ENCODE measurements at regions not wholly inside any gene's neighbourhood (a gene's known extent, or its start where the extent isn't known, plus 50 kb on each side); places are given as distances from the start of the nearest gene placed in this dataset.

- H3K27ac ChIP-seq (ENCODE audit: low read depth in 1 of 2, low read length in 2 of 2), result no peak overlapping the region
- no peaks in the 10 kb centered on the region for H3K9me3 ChIP-seq (ENCODE audit: control insufficient read depth in 4 of 4, low read length in 3 of 4)
- 85% methylated on average over 8 of the region's 8 CpGs for WGBS
- H3K4me3 ChIP-seq (ENCODE audit: low read depth in 1 of 3, low read length in 3 of 3), result no peak overlapping the region
- TF ChIP-seq RXRA (IDR thresholded peaks at IDR 0.05), result no peak
- peak in 1 of 2 donors; percentile 26 for TF ChIP-seq HNF4A (conservative IDR thresholded peaks at IDR 0.05)
- H3K4me1 ChIP-seq (ENCODE audit: control insufficient read depth in 4 of 4, insufficient read depth in 4 of 4, low read length in 3 of 4), result peaks cover 0 to 15% (median 4%) of the 10 kb centered on the region in 4 donors
- H3K27me3 ChIP-seq (ENCODE audit: control insufficient read depth in 4 of 4, insufficient read depth in 4 of 4, low read length in 3 of 4), result no peaks in the 10 kb centered on the region
- DNase-seq (ENCODE audit: low spot score), result no peak
- H3K36me3 ChIP-seq (ENCODE audit: control insufficient read depth in 4 of 4, insufficient read depth in 3 of 4, low read depth in 1 of 4, low read length in 3 of 4), result no peaks in the 10 kb centered on the region
- H3K9ac ChIP-seq (ENCODE audit: low read depth in 1 of 2, low read length in 2 of 2), result no peak overlapping the region
These were observed 160.9 kb downstream of the QRSL1 start for GRCh38 chr6:106790149-106790770.

DNA sequence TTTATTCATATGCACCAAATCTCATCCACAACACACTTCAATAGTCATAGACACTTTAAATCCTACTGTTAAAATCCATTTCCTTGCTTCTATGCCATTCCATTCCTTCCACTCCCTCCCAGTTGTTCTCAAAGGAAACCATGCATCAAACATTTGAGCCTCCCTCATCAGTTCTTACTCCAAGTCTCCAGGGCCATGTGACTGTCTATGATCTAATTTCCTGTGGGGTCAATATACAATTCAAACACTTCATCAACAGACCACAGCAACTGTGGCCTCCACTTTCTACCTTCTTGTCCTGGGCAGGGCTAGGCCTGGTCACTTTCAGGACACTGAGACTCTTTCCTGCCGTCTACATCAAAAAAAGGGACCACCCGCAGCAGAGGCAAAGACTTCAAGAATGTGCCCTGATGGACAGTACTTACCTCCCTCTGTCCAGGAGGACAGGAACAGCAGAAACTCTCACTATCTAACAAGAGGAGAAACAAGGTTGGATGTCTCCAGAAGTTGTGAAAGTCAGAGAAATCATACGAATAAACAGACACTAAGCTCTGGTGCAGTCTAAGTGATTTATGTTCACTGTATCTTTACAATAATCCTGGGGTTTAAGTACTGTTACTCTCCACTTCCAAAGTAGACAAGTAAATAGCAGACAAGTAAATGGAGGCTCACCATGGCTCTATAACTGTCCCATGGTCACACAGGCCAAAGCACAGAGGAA, 160.2 kb downstream of the QRSL1 start:
- Histone ChIP-seq H3K27ac (ENCODE audit: low read depth in 1 of 2, low read length in 2 of 2) (no peak overlapping the region), H3K4me1 (ENCODE audit: control insufficient read depth in 4 of 4, insufficient read depth in 4 of 4, low read length in 3 of 4) (peaks cover 0 to 15% (median 4%) of the 10 kb centered on the region in 4 donors), H3K4me3 (ENCODE audit: low read depth in 1 of 3, low read length in 3 of 3) (no peak overlapping the region), H3K9me3 (ENCODE audit: control insufficient read depth in 4 of 4, low read length in 3 of 4) (no peaks in the 10 kb centered on the region), H3K9ac (ENCODE audit: low read depth in 1 of 2, low read length in 2 of 2) (no peak overlapping the region), H3K27me3 (ENCODE audit: control insufficient read depth in 4 of 4, insufficient read depth in 4 of 4, low read length in 3 of 4) (no peaks in the 10 kb centered on the region), H3K36me3 (ENCODE audit: control insufficient read depth in 4 of 4, insufficient read depth in 3 of 4, low read depth in 1 of 4, low read length in 3 of 4) (no peaks in the 10 kb centered on the region)
- WGBS, result 89% methylated on average over 3 of the region's 3 CpGs
- TF ChIP-seq HNF4A (conservative IDR thresholded peaks at IDR 0.05) (no peak), YY1 (IDR thresholded peaks at IDR 0.05) (no peak), FOXA2 (IDR thresholded peaks at IDR 0.05) (no peak), FOXA1 (IDR thresholded peaks at IDR 0.05) (no peak), SP1 (IDR thresholded peaks at IDR 0.05) (no peak), ATF3 (IDR thresholded peaks at IDR 0.05) (no peak), NR2F2 (IDR thresholded peaks at IDR 0.05) (no peak), GABPA (IDR thresholded peaks at IDR 0.05 in 1 of 2, conservative IDR thresholded peaks at IDR 0.05 in 1 of 2) (no peak), JUND (IDR thresholded peaks at IDR 0.05) (no peak), HNF4G (IDR thresholded peaks at IDR 0.05) (no peak), TAF1 (conservative IDR thresholded peaks at IDR 0.05) (no peak), EGR1 (IDR thresholded peaks at IDR 0.05; ENCODE audit: low read depth in 2 of 2) (no peak), RXRA (IDR thresholded peaks at IDR 0.05) (no peak)
- TF ChIP-seq, protein P1, sequence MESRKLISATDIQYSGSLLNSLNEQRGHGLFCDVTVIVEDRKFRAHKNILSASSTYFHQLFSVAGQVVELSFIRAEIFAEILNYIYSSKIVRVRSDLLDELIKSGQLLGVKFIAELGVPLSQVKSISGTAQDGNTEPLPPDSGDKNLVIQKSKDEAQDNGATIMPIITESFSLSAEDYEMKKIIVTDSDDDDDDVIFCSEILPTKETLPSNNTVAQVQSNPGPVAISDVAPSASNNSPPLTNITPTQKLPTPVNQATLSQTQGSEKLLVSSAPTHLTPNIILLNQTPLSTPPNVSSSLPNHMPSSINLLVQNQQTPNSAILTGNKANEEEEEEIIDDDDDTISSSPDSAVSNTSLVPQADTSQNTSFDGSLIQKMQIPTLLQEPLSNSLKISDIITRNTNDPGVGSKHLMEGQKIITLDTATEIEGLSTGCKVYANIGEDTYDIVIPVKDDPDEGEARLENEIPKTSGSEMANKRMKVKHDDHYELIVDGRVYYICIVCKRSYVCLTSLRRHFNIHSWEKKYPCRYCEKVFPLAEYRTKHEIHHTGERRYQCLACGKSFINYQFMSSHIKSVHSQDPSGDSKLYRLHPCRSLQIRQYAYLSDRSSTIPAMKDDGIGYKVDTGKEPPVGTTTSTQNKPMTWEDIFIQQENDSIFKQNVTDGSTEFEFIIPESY (IDR thresholded peaks at IDR 0.05), result no peak
- TF ChIP-seq, protein P2, sequence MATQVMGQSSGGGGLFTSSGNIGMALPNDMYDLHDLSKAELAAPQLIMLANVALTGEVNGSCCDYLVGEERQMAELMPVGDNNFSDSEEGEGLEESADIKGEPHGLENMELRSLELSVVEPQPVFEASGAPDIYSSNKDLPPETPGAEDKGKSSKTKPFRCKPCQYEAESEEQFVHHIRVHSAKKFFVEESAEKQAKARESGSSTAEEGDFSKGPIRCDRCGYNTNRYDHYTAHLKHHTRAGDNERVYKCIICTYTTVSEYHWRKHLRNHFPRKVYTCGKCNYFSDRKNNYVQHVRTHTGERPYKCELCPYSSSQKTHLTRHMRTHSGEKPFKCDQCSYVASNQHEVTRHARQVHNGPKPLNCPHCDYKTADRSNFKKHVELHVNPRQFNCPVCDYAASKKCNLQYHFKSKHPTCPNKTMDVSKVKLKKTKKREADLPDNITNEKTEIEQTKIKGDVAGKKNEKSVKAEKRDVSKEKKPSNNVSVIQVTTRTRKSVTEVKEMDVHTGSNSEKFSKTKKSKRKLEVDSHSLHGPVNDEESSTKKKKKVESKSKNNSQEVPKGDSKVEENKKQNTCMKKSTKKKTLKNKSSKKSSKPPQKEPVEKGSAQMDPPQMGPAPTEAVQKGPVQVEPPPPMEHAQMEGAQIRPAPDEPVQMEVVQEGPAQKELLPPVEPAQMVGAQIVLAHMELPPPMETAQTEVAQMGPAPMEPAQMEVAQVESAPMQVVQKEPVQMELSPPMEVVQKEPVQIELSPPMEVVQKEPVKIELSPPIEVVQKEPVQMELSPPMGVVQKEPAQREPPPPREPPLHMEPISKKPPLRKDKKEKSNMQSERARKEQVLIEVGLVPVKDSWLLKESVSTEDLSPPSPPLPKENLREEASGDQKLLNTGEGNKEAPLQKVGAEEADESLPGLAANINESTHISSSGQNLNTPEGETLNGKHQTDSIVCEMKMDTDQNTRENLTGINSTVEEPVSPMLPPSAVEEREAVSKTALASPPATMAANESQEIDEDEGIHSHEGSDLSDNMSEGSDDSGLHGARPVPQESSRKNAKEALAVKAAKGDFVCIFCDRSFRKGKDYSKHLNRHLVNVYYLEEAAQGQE (IDR thresholded peaks at IDR 0.05), result no peak
- TF ChIP-seq, protein P3, sequence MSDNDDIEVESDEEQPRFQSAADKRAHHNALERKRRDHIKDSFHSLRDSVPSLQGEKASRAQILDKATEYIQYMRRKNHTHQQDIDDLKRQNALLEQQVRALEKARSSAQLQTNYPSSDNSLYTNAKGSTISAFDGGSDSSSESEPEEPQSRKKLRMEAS (IDR thresholded peaks at IDR 0.05), result no peak
- no peak for DNase-seq (ENCODE audit: low spot score)
